Astrocyte of the cerebellum (primary cell): ENCODE measurements at regions not wholly inside any gene's neighbourhood (a gene's known extent, or its start where the extent isn't known, plus 50 kb on each side); places are given as distances from the start of the nearest gene placed in this dataset.

ENCODE experiments used
- DNase-seq: peaks from one replicate; pipeline ENCODE4 v3.0.0-alpha.2; 2011; ENCODE audit warnings: low read depth
- H3K4me3 ChIP-seq: 2 replicates; pipeline ENCODE4 v1.5.1; 2011; ENCODE audit warnings: mild to moderate bottlenecking, low read depth, low read length, moderate library complexity
- CTCF ChIP-seq: IDR thresholded peaks from 2 replicates; pipeline ENCODE4 v1.5.1; 2012; ENCODE audit warnings: low read length, low read depth, moderate library complexity, mild to moderate bottlenecking; ENCODE audit errors: missing control alignments
- in situ Hi-C: cut with HindIII; loops from 2 replicates; pipeline ENCODE4 v1.10.0; 2017; ENCODE audit warnings: low sequenced_read_pairs

DNA sequence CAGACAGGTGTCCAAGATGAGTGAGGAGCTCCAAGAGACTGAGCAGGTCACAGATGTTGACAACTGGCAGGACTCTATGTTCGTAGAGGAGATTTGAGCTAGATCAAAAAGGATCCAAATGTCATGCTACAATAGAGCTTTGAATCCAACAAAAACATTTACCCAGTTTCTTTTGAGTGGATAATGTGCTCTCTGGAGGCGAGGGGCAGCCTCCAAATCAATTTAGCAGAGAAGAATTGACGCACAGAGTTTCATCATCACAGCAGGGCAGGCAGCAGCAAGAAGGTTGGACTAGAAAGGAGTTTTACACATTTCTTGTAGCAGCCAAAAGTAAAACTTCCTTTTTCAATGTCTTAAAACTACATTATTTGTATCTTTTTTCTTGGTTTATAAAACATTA is 653.0 kb downstream of the RNF144A start:
- H3K4me3 ChIP-seq: no peak overlapping the region
- in situ Hi-C loops: no loop called here
- no peak for TF ChIP-seq CTCF
- no peak for DNase-seq

- DNase-seq: no peak
- in situ Hi-C loops: no loop called here
- TF ChIP-seq CTCF: no peak
- H3K4me3 ChIP-seq: no peak overlapping the region
These were observed 654.5 kb downstream of the RNF144A start for GRCh38 chr2:7571701-7572100.

- in situ Hi-C loops: no loop called here
- no peak for TF ChIP-seq CTCF
- no peak overlapping the region for H3K4me3 ChIP-seq
- no peak for DNase-seq
These were observed 655.2 kb downstream of the RNF144A start for GRCh38 chr2:7572450-7572849.

DNA sequence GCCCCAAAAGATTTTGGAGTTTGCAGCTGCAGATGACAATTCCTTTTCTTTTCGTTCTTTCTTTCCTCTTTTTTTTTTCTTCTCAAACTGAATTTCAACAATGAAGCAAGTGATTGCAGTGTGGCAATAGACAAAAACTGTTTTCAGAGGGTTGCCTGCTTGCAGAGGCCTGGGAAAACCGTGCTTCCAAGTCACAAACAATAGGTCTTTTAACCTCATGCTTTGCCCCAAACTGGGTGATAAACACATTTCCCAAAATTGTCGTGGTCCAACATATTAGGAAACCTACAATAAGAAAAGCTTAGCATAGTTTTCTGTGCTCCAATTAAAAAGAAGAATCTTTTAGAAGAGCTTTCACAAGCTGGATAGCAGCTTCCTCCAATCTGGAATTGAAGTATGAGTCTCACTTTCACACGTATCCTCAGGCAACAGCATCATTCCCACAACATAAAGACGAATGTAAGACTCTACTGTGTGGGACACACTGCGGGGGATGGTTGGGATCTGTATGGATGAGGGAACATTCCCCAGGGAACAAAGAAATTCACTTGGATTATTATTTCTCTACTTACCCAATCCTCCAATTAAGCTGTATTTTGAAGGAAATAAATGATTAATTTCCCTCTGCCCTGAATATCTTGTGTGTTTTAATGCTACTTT is 656.1 kb downstream of the RNF144A start:
- no peak for DNase-seq
- in situ Hi-C loops: no loop called here
- TF ChIP-seq CTCF: no peak

GRCh38 chr2:7574385-7574784 is 657.2 kb downstream of the RNF144A start:
- TF ChIP-seq CTCF: no peak
- no peak for DNase-seq
- no peak overlapping the region for H3K4me3 ChIP-seq
- in situ Hi-C loops: no loop called here

More for the DNA sequence above, 656.1 kb downstream of the RNF144A start:
- no peak overlapping the region for H3K4me3 ChIP-seq

DNA sequence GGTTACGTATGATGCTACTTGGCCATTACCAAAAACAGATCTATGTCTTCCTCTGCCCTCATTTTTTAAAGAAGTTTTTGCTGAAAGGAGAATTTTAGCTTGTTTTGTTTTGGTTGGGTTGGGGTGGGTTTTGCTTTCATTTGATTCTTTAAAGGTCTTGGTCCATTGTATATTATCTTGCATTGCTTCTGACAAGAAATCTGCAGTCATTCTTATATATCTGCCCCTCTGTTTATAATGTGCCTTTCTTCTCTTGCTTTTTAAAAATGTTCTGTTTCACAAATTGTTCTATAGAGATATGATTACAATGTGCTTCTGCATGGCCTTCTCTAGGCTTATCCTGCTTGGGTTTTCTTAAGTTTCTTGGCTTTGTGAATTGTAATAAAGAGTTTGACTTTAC is 660.6 kb downstream of the RNF144A start:
- in situ Hi-C loops: no loop called here
- H3K4me3 ChIP-seq: no peak overlapping the region
- TF ChIP-seq CTCF: no peak
- no peak for DNase-seq
